K562 (cell line): ENCODE measurements at regions not wholly inside any gene's neighbourhood (a gene's known extent, or its start where the extent isn't known, plus 50 kb on each side); places are given as distances from the start of the nearest gene placed in this dataset.

Experiments
- MAFF ChIP-seq: IDR thresholded peaks from 2 replicates; pipeline ENCODE4 v1.6.1; 2012; ENCODE audit warnings: low read length, improper control_type of control experiment
- MAFK ChIP-seq: IDR thresholded peaks from 2 replicates; pipeline ENCODE4 v1.6.1; 2011; ENCODE audit warnings: low read length, improper control_type of control experiment
- TBP ChIP-seq: optimal IDR thresholded peaks from 2 replicates; pipeline ENCODE3; 2011; ENCODE audit warnings: low read depth, low read length, improper control_type of control experiment
- USF1 ChIP-seq: sonication (generic); formaldehyde crosslinking; IDR thresholded peaks from 2 replicates; pipeline ENCODE4 v1.9.0; 2022; ENCODE audit warnings: mild to moderate bottlenecking, missing genetic modification reagents
- TF ChIP-seq, protein P1 (sequence below): fragments of 250-450 bp; sonication (Bioruptor Pico); IDR thresholded peaks from 2 replicates; pipeline ENCODE4 v1.9.0; 2021; ENCODE audit warnings: mild to moderate bottlenecking
- TF ChIP-seq, protein P2 (sequence below): sonication (generic); formaldehyde crosslinking; IDR thresholded peaks from 2 replicates; pipeline ENCODE4 v1.8.0; 2022; ENCODE audit warnings: missing genetic modification reagents, mild to moderate bottlenecking, moderate library complexity, borderline replicate concordance

- TF ChIP-seq MAFF (no peak), MAFK (no peak), USF1 (CRISPR knock-in tag) (no peak), TBP (no peak)
- TF ChIP-seq, protein P1, sequence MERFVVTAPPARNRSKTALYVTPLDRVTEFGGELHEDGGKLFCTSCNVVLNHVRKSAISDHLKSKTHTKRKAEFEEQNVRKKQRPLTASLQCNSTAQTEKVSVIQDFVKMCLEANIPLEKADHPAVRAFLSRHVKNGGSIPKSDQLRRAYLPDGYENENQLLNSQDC (CRISPR knock-in tag): no peak
- TF ChIP-seq, protein P2, sequence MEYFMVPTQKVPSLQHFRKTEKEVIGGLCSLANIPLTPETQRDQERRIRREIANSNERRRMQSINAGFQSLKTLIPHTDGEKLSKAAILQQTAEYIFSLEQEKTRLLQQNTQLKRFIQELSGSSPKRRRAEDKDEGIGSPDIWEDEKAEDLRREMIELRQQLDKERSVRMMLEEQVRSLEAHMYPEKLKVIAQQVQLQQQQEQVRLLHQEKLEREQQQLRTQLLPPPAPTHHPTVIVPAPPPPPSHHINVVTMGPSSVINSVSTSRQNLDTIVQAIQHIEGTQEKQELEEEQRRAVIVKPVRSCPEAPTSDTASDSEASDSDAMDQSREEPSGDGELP (CRISPR knock-in tag): no peak
These were observed 74.7 kb downstream of the FOXB2 start for GRCh38 chr9:77094150-77094549.
